K562 (cell line): ENCODE measurements at regions not wholly inside any gene's neighbourhood (a gene's known extent, or its start where the extent isn't known, plus 50 kb on each side); places are given as distances from the start of the nearest gene placed in this dataset.

Experiments
- ATAC-seq: fragments of 200-7000 bp; cut with Tn5 transposase; 3 replicates; pipeline ENCODE4 v1.9.1; 2020; ENCODE audit warnings: moderate library complexity
- BruUV-seq: library from RNA; stranded (reverse); fragments of 400-500 nt; replicated peaks from 2 replicates; lab custom pipeline; 2021; lab: Mats Ljungman, UMichigan
- CTCF ChIA-PET: fragments of 300-600 bp; formaldehyde crosslinking; extraction: SDS; loops from one replicate; lab custom pipeline; 2021; ENCODE audit warnings: low intra/inter-chr PET ratio; lab: Yijun Ruan, JAX
- POLR2A ChIA-PET: fragments of 300-600, 350-650 bp; sonication (Branson Sonifier 250); formaldehyde crosslinking; extraction: SDS; loops from one replicate; lab custom pipeline; 2021; ENCODE audit warnings: antibody characterized with exemption, inconsistent platforms; lab: Yijun Ruan, JAX
- DNase-seq, 4 experiments: peaks; one replicate each; pipeline versions ENCODE4 v3.0.0 to v3.0.0-alpha.2; 2011 to 2018; ENCODE audit warnings: low spot score in 3 of 4, mixed read lengths in 3 of 4; ENCODE audit errors: extremely low read depth in 1 of 4
- FAIRE-seq: peaks from 2 replicates; lab custom pipeline; 2011; peaks lifted over from hg19 to GRCh38; lab: Jason Lieb, UNC
- H2AFZ ChIP-seq: 2 replicates; pipeline ENCODE4 v1.6.0; 2011; ENCODE audit warnings: low read depth, low read length, control low read depth, inconsistent platforms
- H3K27ac ChIP-seq: fragments of 200-600 bp; 3 replicates; pipeline ENCODE4 v1.8.0; 2011; ENCODE audit warnings: low read depth, mild to moderate bottlenecking, control low read depth, inconsistent platforms, low read length, moderate library complexity, mixed read lengths; ENCODE audit errors: extremely low read depth
- H3K27me3 ChIP-seq, 2 experiments: fragments of 300-600 bp in 1 of 2; 2 replicates in 1 of 2; 3 replicates in 1 of 2; pipeline versions ENCODE4 v1.6.0 to v1.8.0; 2011; ENCODE audit warnings: inconsistent platforms in 2 of 2, low read length in 2 of 2, mild to moderate bottlenecking in 1 of 2, mixed read lengths in 1 of 2, moderate library complexity in 1 of 2; ENCODE audit not compliant: control insufficient read depth in 2 of 2, insufficient read depth in 2 of 2
- H3K36me3 ChIP-seq: fragments of 300-600 bp; 3 replicates; pipeline ENCODE4 v1.8.0; 2011; ENCODE audit warnings: mild to moderate bottlenecking, low read length, inconsistent platforms; ENCODE audit not compliant: control insufficient read depth, insufficient read depth
- H3K4me1 ChIP-seq, 2 experiments: fragments of 200-600 bp in 1 of 2; replicated peaks in 1 of 2; 2 replicates in 1 of 2; 3 replicates in 1 of 2; pipeline versions ENCODE4 v1.5.1 to v1.8.0; 2011; ENCODE audit warnings: inconsistent platforms in 2 of 2, low read length in 2 of 2, mild to moderate bottlenecking in 1 of 2, mixed read lengths in 1 of 2, moderate library complexity in 1 of 2; ENCODE audit not compliant: control insufficient read depth in 2 of 2, insufficient read depth in 2 of 2
- H3K4me2 ChIP-seq: 2 replicates; pipeline ENCODE4 v1.6.1; 2011; ENCODE audit warnings: low read length, control low read depth, inconsistent platforms, mixed read lengths; ENCODE audit not compliant: insufficient read depth
- H3K4me3 ChIP-seq: fragments of 200-600 bp; sonication (generic), shearing (Covaris generic); 2 replicates; pipeline ENCODE4 v1.5.1; 2016; ENCODE audit warnings: control low read depth, inconsistent platforms
- H3K79me2 ChIP-seq: fragments of 200-600 bp; 3 replicates; pipeline ENCODE4 v1.8.0; 2011; ENCODE audit warnings: low read length, inconsistent platforms; ENCODE audit not compliant: control insufficient read depth, insufficient read depth
- H3K9ac ChIP-seq, 2 experiments: 2 replicates each; pipeline versions ENCODE4 v1.6.0 to v1.6.1; 2011; ENCODE audit warnings: low read depth in 2 of 2, low read length in 2 of 2, control low read depth in 1 of 2, inconsistent platforms in 1 of 2, mild to moderate bottlenecking in 1 of 2, mixed read lengths in 1 of 2; ENCODE audit not compliant: insufficient read depth in 1 of 2
- H3K9me1 ChIP-seq: one replicate; pipeline ENCODE4 v1.6.0; 2011; ENCODE audit warnings: inconsistent platforms, mild to moderate bottlenecking, low read length, moderate library complexity; ENCODE audit not compliant: control insufficient read depth, insufficient read depth
- H3K9me3 ChIP-seq: replicated peaks from 2 replicates; pipeline ENCODE4 v1.5.1; 2011; ENCODE audit warnings: low read depth, low read length, inconsistent platforms; ENCODE audit not compliant: control insufficient read depth, insufficient read depth
- H4K20me1 ChIP-seq: replicated peaks from 2 replicates; pipeline ENCODE4 v1.6.1; 2011; ENCODE audit warnings: low read length, inconsistent platforms, mixed read lengths; ENCODE audit not compliant: control insufficient read depth, insufficient read depth
- JUN ChIP-seq, 2 experiments: sonication (generic) in 1 of 2; formaldehyde crosslinking in 1 of 2; IDR thresholded peaks; 2 replicates each; pipeline versions ENCODE4 v1.6.1 to v1.8.0; 2012 to 2022; ENCODE audit warnings: borderline replicate concordance in 2 of 2, mild to moderate bottlenecking in 2 of 2, improper control_type of control experiment in 1 of 2, low read depth in 1 of 2, low read length in 1 of 2, missing genetic modification reagents in 1 of 2
- KDM2B ChIP-seq: fragments of 250-450 bp; sonication (Bioruptor Pico); IDR thresholded peaks from 2 replicates; pipeline ENCODE4 v1.8.0; 2021; ENCODE audit warnings: mild to moderate bottlenecking, moderate library complexity
- NR1H2 ChIP-seq: sonication (generic); formaldehyde crosslinking; IDR thresholded peaks from 2 replicates; pipeline ENCODE4 v1.4.0; 2020; ENCODE audit warnings: mild to moderate bottlenecking, missing genetic modification reagents
- SMARCB1 ChIP-seq: IDR thresholded peaks from 2 replicates; pipeline ENCODE4 v1.6.1; 2011; ENCODE audit warnings: improper control_type of control experiment, low read depth; ENCODE audit not compliant: insufficient read length
- XRCC4 ChIP-seq: IDR thresholded peaks from one replicate; pipeline ENCODE4 v1.6.1; 2011; ENCODE audit not compliant: insufficient read depth, insufficient read length; ENCODE audit errors: extremely low read depth
- YY1 ChIP-seq, 3 experiments: IDR thresholded peaks; 2 replicates each; pipeline ENCODE4 v1.6.1; 2011; ENCODE audit warnings: low read length in 2 of 3, mild to moderate bottlenecking in 2 of 3, moderate library complexity in 2 of 3, borderline replicate concordance in 1 of 3, control low read depth in 1 of 3, low read depth in 1 of 3; ENCODE audit not compliant: insufficient read depth in 3 of 3, insufficient replicate concordance in 2 of 3, control insufficient read depth in 1 of 3, insufficient read length in 1 of 3; ENCODE audit errors: extremely low read depth in 1 of 3
- WGBS: fragments of 100-300 bp; shearing (Covaris generic); methylation state at CpG from one replicate; pipeline ENCODE4 v1.1.6; 2016; ENCODE audit warnings: low coverage, mixed read lengths; ENCODE audit not compliant: insufficient coverage; ENCODE audit errors: missing lambda C conversion rate; 5-methylcytosine and 5-hydroxymethylcytosine counted together
- in situ Hi-C: fragments of 300-500 bp; cut with MboI; formaldehyde crosslinking; loops from 4 replicates; pipeline ENCODE4 v1.15.0; 2018; ENCODE audit warnings: inconsistent platforms, mixed read lengths
- intact Hi-C: fragments of 100-400 bp; cut with micrococcal nuclease; formaldehyde crosslinking; loops from 2 replicates; pipeline ENCODE4 v1.14.2; 2022
- TF ChIP-seq, protein P1 (sequence below), 2 experiments: IDR thresholded peaks in 1 of 2; conservative IDR thresholded peaks in 1 of 2; 2 replicates each; pipeline ENCODE4 v1.6.1; 2016; ENCODE audit warnings: low read depth in 2 of 2, mild to moderate bottlenecking in 1 of 2, missing compliant biosample characterization in 1 of 2, missing genetic modification characterization in 1 of 2, moderate library complexity in 1 of 2
- TF ChIP-seq, protein P2 (sequence below), 2 experiments: fragments of 450-650 bp; formaldehyde crosslinking in 1 of 2; IDR thresholded peaks; 2 replicates each; pipeline versions ENCODE4 v1.4.0 to v1.6.1; 2014 to 2020; ENCODE audit warnings: mild to moderate bottlenecking in 2 of 2, borderline replicate concordance in 1 of 2, low read depth in 1 of 2

DNA sequence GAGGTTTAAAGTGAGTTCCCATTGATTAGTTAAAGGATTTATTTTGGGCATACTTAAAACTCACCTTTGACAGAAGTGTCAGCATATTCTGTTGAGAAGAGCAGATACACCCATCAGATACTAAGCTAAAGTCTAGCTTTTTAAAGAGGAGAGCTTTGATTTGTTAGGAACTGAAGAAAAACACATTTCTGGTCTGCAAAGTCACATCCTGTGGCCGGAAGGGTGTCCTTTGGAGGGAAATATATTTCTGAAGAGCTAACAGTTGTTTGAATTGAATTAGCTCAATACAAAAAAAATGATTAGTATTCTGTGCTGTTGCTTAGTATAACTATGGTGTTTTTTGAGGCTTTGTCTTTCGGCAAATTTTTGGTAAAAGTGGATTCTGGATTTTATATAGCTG lies 302.7 kb downstream of the RFPL4B start:
- H3K36me3 ChIP-seq, result no peaks in the 10 kb centered on the region
- no peak overlapping the region for H3K9ac ChIP-seq
- in situ Hi-C loops, result no loop called here
- peaks cover 2% of the 10 kb centered on the region for H3K9me3 ChIP-seq
- no peaks in the 10 kb centered on the region for H3K27me3 ChIP-seq
- H3K27ac ChIP-seq, result no peak overlapping the region
- intact Hi-C loops, result no loop called here
- H3K9me1 ChIP-seq, result no peaks in the 10 kb centered on the region
- no peak overlapping the region for H3K4me3 ChIP-seq
- no peaks in the 10 kb centered on the region for H4K20me1 ChIP-seq
- ChIA-PET CTCF (no interaction called here), POLR2A (no interaction called here)
- FAIRE-seq, result no peak
- 40% methylated on average over 2 of the region's 2 CpGs for WGBS
- peaks cover 3 to 19% of the 10 kb centered on the region in 2 experiments; a peak in 2 of 5 replicates for H3K4me1 ChIP-seq
- no peak for ATAC-seq
- no peak overlapping the region for H3K4me2 ChIP-seq
- no peak overlapping the region for H2AFZ ChIP-seq
- H3K79me2 ChIP-seq, result no peaks in the 10 kb centered on the region
- no peak for DNase-seq
- no TSS peak for BruUV-seq
- TF ChIP-seq, protein P1, sequence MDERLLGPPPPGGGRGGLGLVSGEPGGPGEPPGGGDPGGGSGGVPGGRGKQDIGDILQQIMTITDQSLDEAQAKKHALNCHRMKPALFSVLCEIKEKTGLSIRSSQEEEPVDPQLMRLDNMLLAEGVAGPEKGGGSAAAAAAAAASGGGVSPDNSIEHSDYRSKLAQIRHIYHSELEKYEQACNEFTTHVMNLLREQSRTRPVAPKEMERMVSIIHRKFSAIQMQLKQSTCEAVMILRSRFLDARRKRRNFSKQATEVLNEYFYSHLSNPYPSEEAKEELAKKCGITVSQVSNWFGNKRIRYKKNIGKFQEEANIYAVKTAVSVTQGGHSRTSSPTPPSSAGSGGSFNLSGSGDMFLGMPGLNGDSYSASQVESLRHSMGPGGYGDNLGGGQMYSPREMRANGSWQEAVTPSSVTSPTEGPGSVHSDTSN (CRISPR knock-in tag; IDR thresholded peaks at IDR 0.05; ENCODE audit: low read depth), result no peak
- TF ChIP-seq, protein P1 (tag; conservative IDR thresholded peaks at IDR 0.05; ENCODE audit: low read depth), result no peak
- TF ChIP-seq, protein P2, sequence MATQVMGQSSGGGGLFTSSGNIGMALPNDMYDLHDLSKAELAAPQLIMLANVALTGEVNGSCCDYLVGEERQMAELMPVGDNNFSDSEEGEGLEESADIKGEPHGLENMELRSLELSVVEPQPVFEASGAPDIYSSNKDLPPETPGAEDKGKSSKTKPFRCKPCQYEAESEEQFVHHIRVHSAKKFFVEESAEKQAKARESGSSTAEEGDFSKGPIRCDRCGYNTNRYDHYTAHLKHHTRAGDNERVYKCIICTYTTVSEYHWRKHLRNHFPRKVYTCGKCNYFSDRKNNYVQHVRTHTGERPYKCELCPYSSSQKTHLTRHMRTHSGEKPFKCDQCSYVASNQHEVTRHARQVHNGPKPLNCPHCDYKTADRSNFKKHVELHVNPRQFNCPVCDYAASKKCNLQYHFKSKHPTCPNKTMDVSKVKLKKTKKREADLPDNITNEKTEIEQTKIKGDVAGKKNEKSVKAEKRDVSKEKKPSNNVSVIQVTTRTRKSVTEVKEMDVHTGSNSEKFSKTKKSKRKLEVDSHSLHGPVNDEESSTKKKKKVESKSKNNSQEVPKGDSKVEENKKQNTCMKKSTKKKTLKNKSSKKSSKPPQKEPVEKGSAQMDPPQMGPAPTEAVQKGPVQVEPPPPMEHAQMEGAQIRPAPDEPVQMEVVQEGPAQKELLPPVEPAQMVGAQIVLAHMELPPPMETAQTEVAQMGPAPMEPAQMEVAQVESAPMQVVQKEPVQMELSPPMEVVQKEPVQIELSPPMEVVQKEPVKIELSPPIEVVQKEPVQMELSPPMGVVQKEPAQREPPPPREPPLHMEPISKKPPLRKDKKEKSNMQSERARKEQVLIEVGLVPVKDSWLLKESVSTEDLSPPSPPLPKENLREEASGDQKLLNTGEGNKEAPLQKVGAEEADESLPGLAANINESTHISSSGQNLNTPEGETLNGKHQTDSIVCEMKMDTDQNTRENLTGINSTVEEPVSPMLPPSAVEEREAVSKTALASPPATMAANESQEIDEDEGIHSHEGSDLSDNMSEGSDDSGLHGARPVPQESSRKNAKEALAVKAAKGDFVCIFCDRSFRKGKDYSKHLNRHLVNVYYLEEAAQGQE (IDR thresholded peaks at IDR 0.05; ENCODE audit: borderline replicate concordance), result no peak
- TF ChIP-seq, protein P2 (CRISPR knock-in tag; IDR thresholded peaks at IDR 0.05; ENCODE audit: low read depth), result no peak
- TF ChIP-seq XRCC4 (no peak), YY1 (IDR thresholded peaks at IDR 0.05; ENCODE audit: borderline replicate concordance in 1 of 3, control insufficient read depth in 1 of 3, extremely low read depth in 1 of 3, insufficient read depth in 3 of 3, insufficient read length in 1 of 3, insufficient replicate concordance in 2 of 3, low read depth in 1 of 3, low read length in 2 of 3) (no peak), NR1H2 (CRISPR knock-in tag) (no peak), SMARCB1 (no peak), KDM2B (CRISPR knock-in tag) (no peak), JUN (IDR thresholded peaks at IDR 0.05; ENCODE audit: borderline replicate concordance, low read depth, low read length) (no peak), JUN (CRISPR knock-in tag; IDR thresholded peaks at IDR 0.05; ENCODE audit: borderline replicate concordance) (no peak)
